ENCODE measurements at regions not wholly inside any gene's neighbourhood (a gene's known extent, or its start where the extent isn't known, plus 50 kb on each side); places are given as distances from the start of the nearest gene placed in this dataset.

DNA sequence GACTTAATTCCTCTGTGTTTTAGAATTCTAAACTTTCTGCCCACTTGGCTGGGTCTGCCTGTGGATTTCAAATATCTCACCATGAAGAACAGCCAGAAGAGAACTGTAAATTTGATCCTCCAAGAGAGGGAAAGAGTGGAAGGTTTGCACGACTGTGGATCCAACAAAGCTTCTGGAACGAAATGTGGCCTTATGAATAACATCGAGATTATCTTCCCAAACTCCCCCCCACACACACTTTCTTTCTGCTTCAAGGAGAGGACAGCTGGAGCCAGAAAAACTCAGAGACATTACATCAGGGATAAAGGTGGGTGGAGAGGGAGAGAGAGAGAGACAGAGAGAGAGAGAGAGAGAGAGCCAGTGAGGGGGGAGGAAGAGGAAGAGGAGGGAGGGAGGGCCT, 570.1 kb upstream of the MGMT start:
- intact Hi-C loops (cut with micrococcal nuclease): no loop called here
- no peaks in the 10 kb centered on the region for H3K36me3 Mint-ChIP-seq (ENCODE audit: low read depth)

DNA sequence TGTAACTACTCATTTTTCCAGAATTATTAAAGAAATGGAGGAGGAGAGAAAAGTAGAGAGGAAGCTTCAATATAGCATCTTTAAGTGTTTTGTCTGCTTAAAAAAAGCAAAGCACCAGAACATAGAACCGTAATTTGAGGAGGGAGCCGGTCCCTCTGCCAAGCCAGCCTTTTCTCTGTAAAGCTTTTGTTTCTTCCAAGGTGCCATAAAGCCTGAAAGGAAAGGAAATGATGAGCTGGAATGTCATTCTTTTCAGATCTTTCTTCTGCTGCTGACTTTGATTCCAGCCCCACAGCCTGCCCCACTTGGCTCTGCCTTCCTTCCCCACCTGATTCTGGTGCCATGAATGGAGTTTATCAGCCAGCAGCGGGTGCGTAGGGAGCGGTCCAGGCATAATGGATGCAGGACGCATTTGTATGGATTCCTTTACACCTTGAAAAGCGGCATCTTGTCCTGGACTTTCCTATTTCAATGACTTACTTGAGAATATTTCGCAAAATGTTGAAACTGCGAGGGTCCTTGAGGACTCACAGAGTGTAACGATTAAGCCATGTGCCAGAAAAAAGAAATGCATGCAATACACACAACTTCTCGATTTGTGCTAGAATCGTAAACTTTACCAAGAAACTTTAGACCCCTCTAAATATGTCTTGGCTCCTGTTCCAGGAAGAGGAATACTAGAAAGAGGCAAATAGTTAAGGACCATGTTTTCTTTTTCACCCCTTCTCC, 569.5 kb upstream of the MGMT start:
- Mint-ChIP-seq H3K4me1 (peaks cover 4% of the 10 kb centered on the region), H3K36me3 (ENCODE audit: low read depth) (no peaks in the 10 kb centered on the region), H3K27ac (no peak overlapping the region), H3K27me3 (no peaks in the 10 kb centered on the region), H3K9me3 (no peaks in the 10 kb centered on the region), H3K4me3 (no peak overlapping the region)
- intact Hi-C loops (cut with micrococcal nuclease): no loop called here
- DNase-seq: no peak

More for the DNA sequence above, 570.1 kb upstream of the MGMT start:
- peaks cover 2% of the 10 kb centered on the region for H3K4me1 Mint-ChIP-seq
- no peaks in the 10 kb centered on the region for H3K27me3 Mint-ChIP-seq
- no peak overlapping the region for H3K27ac Mint-ChIP-seq
- H3K9me3 Mint-ChIP-seq: no peaks in the 10 kb centered on the region
- H3K4me3 Mint-ChIP-seq: no peak overlapping the region
- no peak for DNase-seq

DNA sequence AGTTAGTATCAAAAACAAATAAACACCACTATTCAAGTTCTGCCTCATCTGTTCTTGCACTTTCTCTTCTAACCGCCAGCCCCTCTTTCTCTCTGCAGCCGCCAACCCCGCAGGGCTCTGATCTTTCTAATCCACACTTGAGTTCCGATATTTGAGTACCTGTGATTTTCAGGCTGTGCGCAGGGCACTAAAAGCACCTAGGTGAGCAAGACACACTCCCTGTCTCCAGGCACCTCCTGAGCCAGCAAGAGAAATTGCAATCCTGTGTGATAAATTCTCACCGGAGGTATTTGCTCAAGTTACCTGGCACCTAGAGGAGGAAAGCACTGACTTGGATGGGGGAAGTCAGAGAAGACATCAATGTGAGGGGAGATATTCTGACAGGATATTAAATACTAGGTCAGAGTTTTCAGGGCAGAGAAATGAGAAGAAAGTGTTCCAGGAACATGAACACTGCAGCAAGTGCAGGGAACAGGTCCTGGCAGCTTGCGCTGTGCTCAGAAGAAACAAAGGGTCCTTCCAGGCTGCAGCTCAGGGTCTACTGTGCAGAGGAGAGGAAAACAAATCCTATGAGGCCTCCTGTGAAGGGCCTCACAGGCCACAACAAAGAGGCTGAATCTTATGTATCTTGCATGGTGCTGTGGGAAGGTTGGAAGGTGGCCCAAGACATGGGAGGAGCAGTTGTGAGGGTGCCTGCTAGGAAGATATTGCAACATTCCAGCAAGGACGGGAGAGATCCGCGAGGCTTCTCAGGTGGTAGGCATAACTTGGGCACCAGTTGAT, 568.7 kb upstream of the MGMT start:
- Mint-ChIP-seq H3K27me3 (no peaks in the 10 kb centered on the region), H3K9me3 (no peaks in the 10 kb centered on the region), H3K27ac (no peak overlapping the region), H3K36me3 (ENCODE audit: low read depth) (no peaks in the 10 kb centered on the region), H3K4me1 (peaks cover 4% of the 10 kb centered on the region), H3K4me3 (no peak overlapping the region)
- DNase-seq: no peak
- intact Hi-C loops (cut with micrococcal nuclease): no loop called here

DNA sequence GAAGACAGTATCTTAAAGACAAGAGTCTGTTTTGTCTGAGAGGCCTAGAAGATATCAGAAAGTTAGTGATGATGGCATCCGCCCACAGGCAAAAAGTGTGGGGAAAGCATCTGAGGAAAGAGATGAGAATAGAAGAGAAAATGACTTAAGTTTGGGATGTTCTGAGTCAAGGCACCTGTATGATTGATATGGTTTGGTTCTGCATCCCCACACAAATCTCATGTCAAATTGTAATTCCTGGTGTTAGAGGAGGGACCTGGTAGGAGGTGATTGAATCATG, 568.2 kb upstream of the MGMT start:
- no peak overlapping the region for H3K27ac Mint-ChIP-seq
- DNase-seq: no peak

DNA sequence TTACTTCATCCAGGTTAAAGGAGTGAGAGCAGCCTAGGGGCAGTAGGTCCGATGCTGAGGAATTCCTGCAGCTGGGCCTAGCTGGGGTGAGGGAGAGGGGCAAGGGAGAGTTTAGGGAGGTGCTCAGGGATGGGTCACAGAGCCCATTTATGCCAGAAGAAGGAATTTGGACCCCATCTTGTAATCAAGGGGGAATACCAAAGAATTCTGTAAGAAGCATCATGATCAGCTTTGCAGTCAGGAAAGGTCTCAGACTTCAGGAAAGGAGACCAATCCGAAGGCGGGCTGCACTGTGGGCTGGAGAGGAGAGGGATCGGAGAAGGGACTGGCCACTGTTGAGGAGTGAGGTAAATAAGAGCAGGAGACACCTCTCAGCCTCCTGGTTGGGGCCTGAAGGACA, 566.6 kb upstream of the MGMT start:
- peaks cover 2% of the 10 kb centered on the region for H3K27me3 Mint-ChIP-seq
- intact Hi-C loops (cut with micrococcal nuclease): no loop called here

More for the DNA sequence above, 568.2 kb upstream of the MGMT start:
- Mint-ChIP-seq H3K36me3 (ENCODE audit: low read depth) (no peaks in the 10 kb centered on the region), H3K9me3 (no peaks in the 10 kb centered on the region), H3K4me1 (peaks cover 4% of the 10 kb centered on the region), H3K27me3 (no peaks in the 10 kb centered on the region), H3K4me3 (no peak overlapping the region)
- intact Hi-C loops (cut with micrococcal nuclease): no loop called here

DNA sequence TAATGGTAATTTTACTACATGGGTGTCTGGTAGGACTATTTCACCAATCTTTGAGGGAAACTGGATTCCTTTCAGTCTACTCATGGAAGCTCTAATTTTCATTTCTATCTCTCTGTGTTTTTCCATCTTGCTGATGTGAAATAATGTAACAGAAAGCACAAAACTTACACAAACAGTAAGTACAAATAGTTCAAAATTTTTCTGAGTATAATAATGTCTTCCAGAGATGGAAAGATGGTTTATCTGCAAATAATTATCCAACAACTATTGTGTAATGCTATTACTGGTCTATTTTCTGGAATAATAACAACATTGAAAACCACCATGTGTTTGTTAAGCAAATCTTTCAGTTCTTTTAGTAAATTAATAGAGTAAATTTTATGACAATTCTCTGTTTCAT, 565.8 kb upstream of the MGMT start:
- no peak for DNase-seq
- H3K4me1 Mint-ChIP-seq: peaks cover 4% of the 10 kb centered on the region
- H3K4me3 Mint-ChIP-seq: no peak overlapping the region
- no peaks in the 10 kb centered on the region for H3K36me3 Mint-ChIP-seq (ENCODE audit: low read depth)
- no peaks in the 10 kb centered on the region for H3K9me3 Mint-ChIP-seq
- no peak overlapping the region for H3K27ac Mint-ChIP-seq
- intact Hi-C loops (cut with micrococcal nuclease): no loop called here
- H3K27me3 Mint-ChIP-seq: peaks cover 3% of the 10 kb centered on the region

More for the DNA sequence above, 566.6 kb upstream of the MGMT start:
- DNase-seq: no peak
- peaks cover 4% of the 10 kb centered on the region for H3K4me1 Mint-ChIP-seq
- H3K36me3 Mint-ChIP-seq (ENCODE audit: low read depth): no peaks in the 10 kb centered on the region
- no peak overlapping the region for H3K4me3 Mint-ChIP-seq
- H3K9me3 Mint-ChIP-seq: no peaks in the 10 kb centered on the region
- no peak overlapping the region for H3K27ac Mint-ChIP-seq

DNA sequence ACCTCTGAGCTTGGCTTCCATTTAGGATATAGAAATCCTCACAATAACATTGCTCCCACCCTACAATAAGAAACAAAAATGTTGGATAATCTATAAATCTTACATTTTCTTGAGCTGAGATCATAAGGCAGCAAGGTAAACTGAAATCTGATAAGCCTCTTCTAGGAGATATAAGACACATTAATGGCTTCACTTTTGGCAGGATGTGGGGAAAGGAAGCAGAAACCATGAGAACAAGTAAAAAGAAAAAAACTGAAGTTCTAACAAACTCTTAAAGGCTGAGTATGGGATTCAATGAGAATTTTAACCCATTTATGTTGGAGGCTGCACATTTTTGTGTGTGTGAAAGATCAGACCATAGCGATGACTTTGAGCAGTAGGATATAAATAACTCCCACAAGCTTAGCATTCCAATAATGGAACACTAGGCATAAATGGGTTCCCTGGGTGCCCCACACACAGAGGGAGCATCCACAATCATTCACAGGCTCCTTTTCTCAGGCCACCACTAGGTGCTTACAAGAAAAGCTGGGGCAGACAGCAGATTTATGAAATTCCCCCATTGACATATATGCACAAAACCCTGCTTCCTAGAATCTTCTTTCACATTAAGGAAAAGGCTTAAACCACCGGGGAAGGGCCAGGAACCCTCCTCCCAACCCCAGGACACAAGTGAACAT, 564.9 kb upstream of the MGMT start:
- no peaks in the 10 kb centered on the region for H3K36me3 Mint-ChIP-seq (ENCODE audit: low read depth)
- H3K27ac Mint-ChIP-seq: no peak overlapping the region
- no peaks in the 10 kb centered on the region for H3K9me3 Mint-ChIP-seq
- intact Hi-C loops (cut with micrococcal nuclease): no loop called here
- peaks cover 4% of the 10 kb centered on the region for H3K4me1 Mint-ChIP-seq
- H3K27me3 Mint-ChIP-seq: peaks cover 3% of the 10 kb centered on the region
- DNase-seq: no peak
- no peak overlapping the region for H3K4me3 Mint-ChIP-seq

DNA sequence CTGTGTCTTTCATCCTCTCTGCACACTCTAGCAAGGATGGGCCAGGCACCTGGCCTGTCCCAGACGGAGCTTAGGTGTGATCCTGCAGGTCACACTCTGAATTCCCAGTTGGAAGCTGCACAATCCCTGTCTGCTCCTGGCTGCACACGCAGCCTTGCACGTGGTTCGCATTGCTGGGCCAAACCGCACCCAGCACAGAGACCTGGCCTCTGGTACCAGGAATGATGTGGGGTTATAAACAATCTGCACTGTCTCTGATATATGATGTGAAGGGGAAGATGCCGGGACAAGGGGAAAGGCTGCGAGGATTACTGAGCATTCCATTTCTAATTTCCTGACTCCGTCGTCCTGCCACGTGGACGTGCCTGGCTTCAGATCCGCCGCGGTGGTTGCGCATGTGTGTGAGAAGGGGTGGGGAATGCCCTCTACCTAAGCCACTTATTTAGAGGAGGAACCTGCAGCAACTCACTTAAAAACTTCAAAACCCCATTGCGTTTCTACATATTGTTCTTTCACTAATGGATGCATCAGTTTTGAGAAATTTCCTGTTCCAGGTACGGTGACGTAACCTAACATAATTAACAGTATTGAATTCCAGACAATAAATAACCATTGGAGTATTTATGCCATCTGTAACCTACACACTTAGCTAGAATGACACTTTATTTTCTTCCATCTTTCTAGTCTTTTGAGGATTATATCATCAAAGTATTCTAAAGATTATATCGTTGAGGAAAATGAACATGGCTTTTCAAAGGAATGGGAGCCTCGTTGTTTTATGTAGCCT, 559.7 kb upstream of the MGMT start:
- Mint-ChIP-seq H3K36me3 (ENCODE audit: low read depth) (no peaks in the 10 kb centered on the region), H3K4me1 (peaks cover 4% of the 10 kb centered on the region), H3K27me3 (peaks cover 3% of the 10 kb centered on the region), H3K27ac (no peak overlapping the region), H3K9me3 (no peaks in the 10 kb centered on the region), H3K4me3 (no peak overlapping the region)
- DNase-seq: no peak
- intact Hi-C loops (cut with micrococcal nuclease): no loop called here

DNA sequence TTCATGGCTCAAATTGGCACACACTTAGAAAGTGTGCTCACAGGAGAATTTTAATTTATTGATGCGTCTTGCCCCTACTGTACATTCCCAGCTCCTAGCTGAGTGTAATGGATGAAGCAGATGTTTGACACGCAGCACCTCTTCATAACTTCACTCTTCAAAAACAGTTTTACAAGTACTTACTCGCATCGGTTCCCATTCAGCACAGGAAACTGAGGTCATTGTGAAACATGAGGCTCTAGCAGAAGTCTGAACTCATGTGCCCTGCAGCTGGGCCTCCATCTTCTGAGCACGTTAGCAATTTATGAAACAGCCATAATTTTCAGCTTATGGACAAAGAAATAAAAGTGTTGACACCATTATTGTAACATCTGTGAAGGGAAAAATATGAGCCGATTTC, 558.9 kb upstream of the MGMT start:
- intact Hi-C loops (cut with micrococcal nuclease): no loop called here
- peaks cover 3% of the 10 kb centered on the region for H3K27me3 Mint-ChIP-seq
- no peak overlapping the region for H3K4me3 Mint-ChIP-seq
- no peaks in the 10 kb centered on the region for H3K36me3 Mint-ChIP-seq (ENCODE audit: low read depth)
- peak; percentile 63 for DNase-seq
- peaks cover 6% of the 10 kb centered on the region for H3K4me1 Mint-ChIP-seq
- H3K9me3 Mint-ChIP-seq: no peaks in the 10 kb centered on the region
- H3K27ac Mint-ChIP-seq: no peak overlapping the region

DNA sequence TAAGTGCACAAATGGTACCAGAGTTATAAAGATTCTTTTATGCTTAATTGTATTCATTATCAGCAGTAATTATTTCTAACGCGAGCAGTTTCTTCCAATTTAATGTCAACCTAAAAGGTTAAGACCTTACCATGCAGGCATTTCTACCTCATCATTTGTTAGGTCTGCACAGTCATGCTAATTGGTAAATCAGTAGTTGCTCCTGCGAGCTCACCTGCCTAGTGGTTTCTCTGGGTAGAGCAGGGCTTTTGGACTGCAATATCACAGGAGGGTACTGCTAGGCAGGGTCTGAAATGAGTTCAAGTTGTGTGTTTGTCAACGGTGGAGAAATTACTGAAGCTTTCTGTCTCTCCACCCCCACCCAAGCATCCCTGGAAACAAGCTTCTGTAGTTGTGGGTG, 558.5 kb upstream of the MGMT start:
- intact Hi-C loops (cut with micrococcal nuclease): no loop called here
- Mint-ChIP-seq H3K4me1 (peaks cover 9% of the 10 kb centered on the region), H3K9me3 (no peaks in the 10 kb centered on the region)

DNA sequence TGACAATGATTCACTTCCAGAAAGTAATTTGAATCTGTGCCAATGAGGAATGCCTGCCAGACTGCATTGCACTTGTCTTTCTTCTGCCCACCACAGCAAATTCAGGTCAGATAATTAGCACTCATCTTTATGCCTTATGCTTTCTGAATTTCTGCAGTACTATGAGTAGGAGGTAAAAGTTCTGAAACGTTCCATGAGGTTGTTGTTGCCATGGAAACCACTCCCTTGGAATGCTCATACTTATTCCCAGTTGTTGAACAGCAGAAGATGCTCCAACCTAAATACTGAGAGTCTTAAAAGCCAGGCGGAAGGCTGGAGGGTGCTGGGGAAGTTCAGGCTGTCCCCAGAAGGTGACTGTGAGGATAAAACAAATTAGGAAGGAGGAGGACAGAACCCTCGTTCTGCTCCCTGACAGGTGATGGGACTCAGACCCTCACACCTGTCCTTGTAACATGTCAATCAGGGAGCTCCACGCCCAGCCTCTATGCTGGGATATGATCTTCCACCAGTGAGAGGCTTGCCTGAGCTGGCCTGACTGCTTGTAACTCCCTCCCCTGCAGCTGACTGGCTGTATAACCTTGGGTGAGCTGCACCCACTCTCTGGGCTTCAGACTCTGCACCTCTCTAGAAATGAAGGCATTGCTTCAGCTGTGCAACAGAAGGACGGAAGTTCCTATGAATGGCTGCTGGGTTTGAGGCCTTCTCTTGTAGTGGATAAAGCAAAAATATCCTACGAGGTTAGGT, 554.3 kb upstream of the MGMT start:
- no peak overlapping the region for H3K4me3 Mint-ChIP-seq
- H3K9me3 Mint-ChIP-seq: no peaks in the 10 kb centered on the region
- H3K4me1 Mint-ChIP-seq: peaks cover 9% of the 10 kb centered on the region
- H3K36me3 Mint-ChIP-seq (ENCODE audit: low read depth): no peaks in the 10 kb centered on the region
- intact Hi-C loops (cut with micrococcal nuclease): no loop called here
- no peaks in the 10 kb centered on the region for H3K27me3 Mint-ChIP-seq
- DNase-seq: no peak
- H3K27ac Mint-ChIP-seq: no peak overlapping the region

More for the DNA sequence above, 558.5 kb upstream of the MGMT start:
- H3K27me3 Mint-ChIP-seq: peaks cover 3% of the 10 kb centered on the region
- no peak overlapping the region for H3K4me3 Mint-ChIP-seq
- no peak overlapping the region for H3K27ac Mint-ChIP-seq
- no peak for DNase-seq
- no peaks in the 10 kb centered on the region for H3K36me3 Mint-ChIP-seq (ENCODE audit: low read depth)

DNA sequence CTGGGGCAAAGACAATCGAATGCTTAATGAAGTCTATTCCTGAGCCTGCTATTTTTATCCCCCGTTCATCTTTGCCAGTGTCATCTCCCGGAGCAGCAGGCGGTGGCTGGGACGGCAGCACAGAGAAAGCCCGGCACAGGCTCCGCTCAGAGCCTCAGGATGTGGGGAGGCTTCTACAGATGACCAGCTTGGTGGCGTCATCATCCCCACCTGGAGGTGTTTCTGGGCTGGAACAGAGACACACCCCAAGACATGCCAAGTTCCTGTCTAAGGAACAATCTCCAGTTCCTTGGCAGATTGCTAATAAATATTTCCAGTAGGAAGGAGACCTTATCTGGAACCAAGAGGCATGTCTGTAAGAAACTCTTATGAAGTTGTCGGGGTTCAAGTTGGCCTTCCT, 552.4 kb upstream of the MGMT start:
- no peak overlapping the region for H3K4me3 Mint-ChIP-seq
- DNase-seq: no peak
- intact Hi-C loops (cut with micrococcal nuclease): no loop called here
- no peak overlapping the region for H3K27ac Mint-ChIP-seq
- H3K36me3 Mint-ChIP-seq (ENCODE audit: low read depth): no peaks in the 10 kb centered on the region
- H3K4me1 Mint-ChIP-seq: peaks cover 4% of the 10 kb centered on the region
- H3K27me3 Mint-ChIP-seq: no peaks in the 10 kb centered on the region
- no peaks in the 10 kb centered on the region for H3K9me3 Mint-ChIP-seq

DNA sequence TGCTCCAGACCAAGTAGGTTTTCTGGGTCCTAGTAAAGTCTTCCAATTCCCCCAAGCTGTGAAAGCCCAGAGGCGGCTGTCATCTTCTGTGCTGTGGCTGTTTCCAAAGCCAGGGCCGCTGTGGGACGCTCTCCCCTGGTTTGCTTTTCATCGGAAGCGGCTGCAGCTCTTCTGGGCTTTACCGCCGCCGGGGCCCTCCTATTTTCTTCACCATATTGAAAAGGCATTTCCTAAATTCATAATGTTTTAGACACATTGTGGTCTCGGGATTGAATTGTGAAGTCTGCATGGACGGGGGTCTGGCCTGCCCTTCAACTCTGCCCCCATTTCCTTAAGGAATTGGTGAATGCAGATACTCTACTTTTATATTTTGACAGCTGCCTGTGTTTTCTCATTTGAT, 551.4 kb upstream of the MGMT start:
- no peaks in the 10 kb centered on the region for H3K27me3 Mint-ChIP-seq
- no peaks in the 10 kb centered on the region for H3K9me3 Mint-ChIP-seq
- H3K4me3 Mint-ChIP-seq: no peak overlapping the region
- H3K36me3 Mint-ChIP-seq (ENCODE audit: low read depth): no peaks in the 10 kb centered on the region
- H3K27ac Mint-ChIP-seq: no peak overlapping the region
- peaks cover 4% of the 10 kb centered on the region for H3K4me1 Mint-ChIP-seq
- intact Hi-C loops (cut with micrococcal nuclease): no loop called here
- DNase-seq: no peak

Data from activated CD4-positive, alpha-beta T cell treated with anti-CD3 and anti-CD28 coated beads, Interleukin-2, amount 10 ng/mL, durations not matched to agents 24 days and 14 days (primary cell).